Left lung (tissue), 4 donors: ENCODE measurements at regions not wholly inside any gene's neighbourhood (a gene's known extent, or its start where the extent isn't known, plus 50 kb on each side); places are given as distances from the start of the nearest gene placed in this dataset.

Experiments used
- ATAC-seq: fragments of 200-7000 bp; cut with Tn5 transposase; one replicate; pipeline ENCODE4 v1.9.1; 2020; ENCODE audit warnings: moderate library complexity
- DNase-seq, 4 donors: peaks; one replicate each; pipeline ENCODE4 v3.0.0-alpha.2; 2013 to 2020
- H3K27ac ChIP-seq, 2 donors: fragments of 200-600 bp; sonication (generic) in 1 of 2; one replicate each; pipeline versions ENCODE4 v1.5.0 to v1.8.0; 2020 to 2021
- H3K27me3 ChIP-seq, 2 donors: fragments of 200-600 bp; sonication (generic) in 1 of 2; one replicate each; pipeline versions ENCODE4 v1.5.0 to v1.8.0; 2020 to 2021
- H3K36me3 ChIP-seq, 2 donors: fragments of 200-600 bp; sonication (generic) in 1 of 2; one replicate each; pipeline versions ENCODE4 v1.5.0 to v1.8.0; 2020 to 2021
- H3K4me1 ChIP-seq, 2 donors: fragments of 200-600 bp; one replicate each; pipeline ENCODE4 v1.8.0; 2021
- H3K4me3 ChIP-seq, 2 donors: fragments of 200-600 bp; sonication (generic) in 1 of 2; one replicate each; pipeline versions ENCODE4 v1.5.0 to v1.8.0; 2020 to 2021; ENCODE audit warnings: mild to moderate bottlenecking in 1 of 2
- H3K9me3 ChIP-seq, 2 donors: fragments of 200-600 bp; sonication (generic) in 1 of 2; one replicate each; pipeline versions ENCODE4 v1.5.0 to v1.8.0; 2020 to 2021
- CTCF ChIP-seq, 2 donors: fragments of 200-600 bp; sonication (generic) in 1 of 2; IDR thresholded peaks; one replicate each; pipeline versions ENCODE4 v1.5.0 to v1.8.0; 2021; ENCODE audit warnings: antibody characterized with exemption in 2 of 2
- intact Hi-C, 2 donors: fragments of 100-400 bp; cut with DNase I; formaldehyde crosslinking; loops; one replicate each; pipeline versions ENCODE4 v1.11.2 to v1.14.2; 2022
- donor health status: DM: no; HTN: yes; CAD: no.
- donor health status: DM: no; HTN: no; CAD: no.

GRCh38 chr4:158322109-158322508, 111.8 kb downstream of the TMEM144 start:
- TF ChIP-seq CTCF (IDR thresholded peaks at IDR 0.05) = no peak
- Histone ChIP-seq H3K4me1 (no peaks in the 10 kb centered on the region), H3K9me3 (peaks cover 0 to 7% of the 10 kb centered on the region in 2 donors), H3K36me3 (no peaks in the 10 kb centered on the region), H3K27ac (no peak overlapping the region), H3K4me3 (no peak overlapping the region), H3K27me3 (no peaks in the 10 kb centered on the region)
- no peak for DNase-seq
- intact Hi-C loops = no loop called here
- ATAC-seq = no peak

GRCh38 chr4:158327525-158327924, 117.2 kb downstream of the TMEM144 start:
- DNase-seq = no peak
- no peak for TF ChIP-seq CTCF (IDR thresholded peaks at IDR 0.05)
- no peaks in the 10 kb centered on the region for H3K4me1 ChIP-seq
- intact Hi-C loops = no loop called here
- no peaks in the 10 kb centered on the region for H3K27me3 ChIP-seq
- H3K9me3 ChIP-seq = no peaks in the 10 kb centered on the region
- no peak overlapping the region for H3K4me3 ChIP-seq
- no peaks in the 10 kb centered on the region for H3K36me3 ChIP-seq
- no peak overlapping the region for H3K27ac ChIP-seq
- no peak for ATAC-seq

- Histone ChIP-seq H3K27ac (no peak overlapping the region), H3K4me3 (no peak overlapping the region), H3K27me3 (no peaks in the 10 kb centered on the region), H3K4me1 (no peaks in the 10 kb centered on the region), H3K36me3 (no peaks in the 10 kb centered on the region), H3K9me3 (no peaks in the 10 kb centered on the region)
- intact Hi-C loops = no loop called here
- no peak for TF ChIP-seq CTCF (IDR thresholded peaks at IDR 0.05)
- ATAC-seq (no peak), DNase-seq (no peak)
These were observed 121.6 kb downstream of the TMEM144 start for GRCh38 chr4:158331863-158332262.

- no peaks in the 10 kb centered on the region for H3K4me1 ChIP-seq
- no peak for TF ChIP-seq CTCF (IDR thresholded peaks at IDR 0.05)
- no peak for DNase-seq
- intact Hi-C loops = no loop called here
- no peaks in the 10 kb centered on the region for H3K36me3 ChIP-seq
- no peak for ATAC-seq
- no peak overlapping the region for H3K27ac ChIP-seq
- no peaks in the 10 kb centered on the region for H3K9me3 ChIP-seq
- H3K4me3 ChIP-seq = no peak overlapping the region
- H3K27me3 ChIP-seq = no peaks in the 10 kb centered on the region
These were observed 123.5 kb downstream of the TMEM144 start for GRCh38 chr4:158333820-158334219.

GRCh38 chr4:158341896-158342295, 131.6 kb downstream of the TMEM144 start:
- H3K27me3 ChIP-seq = no peaks in the 10 kb centered on the region
- H3K4me3 ChIP-seq = no peak overlapping the region
- no peak overlapping the region for H3K27ac ChIP-seq
- peaks cover 0 to 2% of the 10 kb centered on the region in 2 donors for H3K9me3 ChIP-seq
- no peak for DNase-seq
- no peaks in the 10 kb centered on the region for H3K36me3 ChIP-seq
- ATAC-seq = no peak
- no peak for TF ChIP-seq CTCF (IDR thresholded peaks at IDR 0.05)
- intact Hi-C loops = no loop called here
- no peaks in the 10 kb centered on the region for H3K4me1 ChIP-seq
